ENCODE measurements at regions not wholly inside any gene's neighbourhood (a gene's known extent, or its start where the extent isn't known, plus 50 kb on each side); places are given as distances from the start of the nearest gene placed in this dataset.

GRCh38 chr15:47363653-47364052 lies 353.7 kb upstream of the SEMA6D start:
- TF ChIP-seq CTCF (conservative IDR thresholded peaks at IDR 0.05; ENCODE audit: low read depth, low read length) (no peak), EZH2 (IDR thresholded peaks at IDR 0.05; ENCODE audit: low read length, unreplicated experiment) (no peak)

Measured in PC-3 (cell line).